Activated CD8-positive, alpha-beta memory T cell treated with anti-CD3 and anti-CD28 coated beads for 48 hours (primary cell): ENCODE measurements at regions not wholly inside any gene's neighbourhood (a gene's known extent, or its start where the extent isn't known, plus 50 kb on each side); places are given as distances from the start of the nearest gene placed in this dataset.
"Not testable (repeated sequence)": the region's sequence is repeated elsewhere in the genome, so short reads cannot be mapped to it uniquely, and the experiment has no call there.

Experiments
- DNase-seq, 3 experiments: peaks; one replicate each; pipeline ENCODE4 v3.0.0-alpha.2; 2020; ENCODE audit warnings: low read depth in 2 of 3, low spot score in 2 of 3

DNA sequence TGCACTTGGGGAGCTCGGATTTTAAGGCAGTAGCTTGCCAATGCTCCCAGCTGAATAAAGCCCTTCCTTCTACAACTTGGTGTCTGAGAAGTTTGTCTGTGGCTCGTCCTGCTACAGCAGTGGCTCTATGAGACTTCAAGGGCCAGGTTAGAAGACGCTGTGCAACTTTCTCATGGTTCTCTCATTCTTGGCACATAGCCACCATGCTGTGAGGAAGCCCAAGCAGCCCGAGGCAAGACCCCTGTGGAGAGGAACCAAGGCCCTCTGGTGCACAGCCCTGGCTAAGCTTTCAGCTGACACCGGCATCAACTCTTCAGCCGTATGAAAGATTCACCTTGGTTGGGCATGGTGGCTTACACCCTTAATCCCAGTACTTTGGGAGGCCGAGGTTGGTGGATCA, 116.9 kb upstream of the EEF2KMT start:
- DNase-seq = no peak

DNA sequence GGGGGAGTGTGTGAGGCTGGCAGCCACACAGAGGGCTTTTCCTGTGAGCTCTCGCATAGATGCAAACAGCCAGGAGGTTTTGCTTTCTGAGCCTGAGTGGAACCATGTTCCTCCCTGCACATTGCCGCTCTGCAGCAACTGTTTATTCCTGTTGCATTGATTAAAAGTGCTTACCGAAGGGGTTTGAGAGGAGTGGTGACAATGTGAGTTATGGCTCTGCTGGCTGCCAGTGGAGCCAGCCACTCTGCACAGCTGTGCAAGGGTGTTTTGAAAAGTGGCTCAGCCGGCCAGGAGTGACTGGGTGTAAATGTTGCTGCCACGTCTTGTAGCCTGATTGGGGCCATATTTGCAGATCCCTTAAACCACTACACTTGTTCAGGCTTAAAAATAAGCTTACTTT, 114.9 kb upstream of the EEF2KMT start:
- DNase-seq = not testable (repeated sequence)

DNA sequence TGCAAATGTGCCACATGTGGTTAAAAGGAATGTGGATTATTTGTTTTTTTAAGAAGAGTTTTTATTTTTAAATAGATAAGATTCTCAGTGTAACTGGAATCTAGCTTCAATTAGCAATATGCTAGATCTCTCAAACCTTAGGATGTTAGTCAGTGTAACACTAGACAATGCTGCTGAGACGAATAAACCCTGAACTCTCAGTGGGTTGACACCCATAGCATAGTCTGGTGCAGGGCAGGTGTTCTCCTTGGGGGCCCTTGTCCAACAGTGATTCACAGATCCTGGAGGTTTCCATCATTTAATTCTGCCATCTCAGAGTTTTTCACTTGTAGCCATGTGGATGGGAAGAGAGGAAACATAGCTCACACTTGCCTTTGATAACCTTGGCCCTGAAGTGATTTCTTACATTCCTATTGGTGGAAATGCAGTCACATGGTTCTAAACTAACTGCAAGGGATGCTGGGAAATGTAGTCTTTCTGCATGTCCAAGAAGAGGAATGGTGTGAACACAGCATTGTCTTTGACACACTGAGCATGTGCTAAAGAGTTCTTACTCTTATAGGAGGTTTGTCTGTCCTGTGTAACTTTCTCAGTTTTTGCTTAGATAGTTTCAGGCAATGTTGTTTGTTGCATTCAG, 110.4 kb upstream of the EEF2KMT start:
- not testable (repeated sequence) for DNase-seq

DNA sequence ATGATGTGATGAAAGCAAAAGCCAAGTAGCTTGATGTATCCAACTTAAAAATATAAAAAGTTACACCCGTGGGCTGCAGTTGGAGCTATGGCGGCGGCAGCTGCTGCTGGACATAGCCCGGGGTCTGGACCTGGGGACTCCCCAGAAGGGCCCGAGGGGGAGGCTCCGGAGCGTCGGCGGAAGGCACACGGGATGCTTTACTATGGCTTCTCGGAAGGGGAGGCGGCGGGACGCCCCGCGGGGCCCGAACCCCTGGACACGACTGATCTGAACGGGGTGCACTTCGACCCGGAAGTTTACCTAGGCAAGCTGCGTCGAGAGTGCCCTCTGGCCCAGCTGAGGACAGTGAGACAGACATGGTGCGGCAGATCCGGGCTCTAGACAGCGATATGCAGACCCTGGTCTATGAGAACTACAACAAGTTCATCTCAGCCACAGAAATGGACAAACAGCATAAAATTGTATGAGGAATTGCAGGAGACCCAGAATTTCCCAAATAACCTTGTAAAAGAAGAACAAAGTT, 109.5 kb upstream of the EEF2KMT start:
- DNase-seq = no peak

DNA sequence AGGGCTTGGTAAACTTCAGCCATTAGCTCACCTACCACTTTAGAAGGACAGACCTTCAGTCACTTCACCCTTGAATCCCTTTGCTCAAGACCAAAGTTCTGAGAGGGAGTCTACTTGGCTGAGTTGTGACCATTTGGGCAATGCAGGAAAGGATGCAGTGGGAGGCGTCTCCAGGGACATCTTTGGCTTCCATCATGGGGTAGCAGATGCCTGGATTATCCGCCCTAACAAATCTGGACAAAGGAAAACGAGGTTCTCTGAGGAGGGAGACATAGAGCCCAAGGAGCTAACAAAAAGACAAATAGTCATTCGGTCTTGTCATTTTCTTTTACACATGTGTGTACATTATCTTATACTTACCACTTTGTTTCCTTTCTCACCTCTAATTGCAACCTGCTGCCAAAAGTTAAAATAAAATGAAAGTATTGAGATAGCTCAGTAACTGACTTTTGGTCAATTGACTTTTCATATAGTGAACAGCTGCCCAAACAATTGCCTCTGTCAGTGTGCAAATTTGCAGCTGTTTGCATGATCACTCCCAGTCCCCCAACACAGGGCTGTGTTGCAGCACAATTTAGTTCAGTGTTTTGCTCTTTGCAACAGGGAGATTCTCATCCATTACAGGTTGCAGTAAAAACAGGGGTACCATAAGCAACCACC, 108.9 kb upstream of the EEF2KMT start:
- DNase-seq = no peak

DNA sequence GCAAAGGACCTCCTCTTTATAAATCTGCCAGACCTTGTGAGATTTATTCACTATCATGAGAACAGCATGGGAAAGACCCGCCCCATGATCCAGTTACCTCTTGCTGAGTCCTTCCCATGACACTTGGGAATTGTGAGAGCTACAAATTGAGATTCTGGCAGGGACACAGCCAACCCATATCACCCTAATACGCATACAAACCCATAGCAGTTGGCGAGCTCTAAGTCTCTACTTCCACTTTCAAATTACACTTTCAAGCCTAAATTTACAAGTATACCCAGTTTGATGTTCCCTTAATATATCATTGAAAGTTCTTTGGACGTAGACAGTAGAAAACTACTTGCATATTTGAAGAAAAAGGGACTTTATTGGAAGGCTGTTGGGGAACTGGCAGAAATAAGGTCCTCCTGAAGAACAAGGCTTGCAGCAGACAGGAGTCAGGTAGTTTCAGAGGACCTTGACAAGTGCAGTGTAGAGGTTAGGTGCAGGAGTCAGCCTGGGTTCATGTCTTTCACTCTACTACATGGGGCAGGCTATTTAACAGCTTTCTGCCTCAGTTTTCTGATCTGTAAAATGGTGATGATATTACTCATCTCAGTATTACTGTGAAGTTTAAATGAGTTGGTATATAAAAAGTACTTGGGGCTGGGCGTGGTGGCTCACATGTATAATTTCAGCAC, 107.9 kb upstream of the EEF2KMT start:
- DNase-seq = no peak

DNA sequence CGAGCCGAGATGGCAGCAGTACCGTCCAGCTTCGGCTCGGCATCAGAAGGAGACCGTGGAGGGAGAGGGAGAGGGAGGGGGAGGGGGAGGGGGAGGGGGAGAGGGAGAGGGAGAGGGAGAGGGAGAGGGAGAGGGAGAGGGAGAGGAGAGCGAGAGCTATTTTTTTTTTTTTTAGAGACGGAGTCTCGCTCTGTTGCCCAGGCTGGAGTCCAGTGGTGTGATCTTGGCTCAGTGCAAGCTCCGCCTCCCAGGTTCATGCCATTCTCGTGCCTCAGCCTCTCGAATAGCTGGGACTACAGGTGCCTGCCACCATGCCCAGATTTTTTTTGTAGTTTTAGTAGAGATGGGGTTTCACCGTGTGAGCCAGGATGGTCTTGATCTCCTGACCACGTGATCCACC, 106.1 kb upstream of the EEF2KMT start:
- not testable (repeated sequence) for DNase-seq

DNA sequence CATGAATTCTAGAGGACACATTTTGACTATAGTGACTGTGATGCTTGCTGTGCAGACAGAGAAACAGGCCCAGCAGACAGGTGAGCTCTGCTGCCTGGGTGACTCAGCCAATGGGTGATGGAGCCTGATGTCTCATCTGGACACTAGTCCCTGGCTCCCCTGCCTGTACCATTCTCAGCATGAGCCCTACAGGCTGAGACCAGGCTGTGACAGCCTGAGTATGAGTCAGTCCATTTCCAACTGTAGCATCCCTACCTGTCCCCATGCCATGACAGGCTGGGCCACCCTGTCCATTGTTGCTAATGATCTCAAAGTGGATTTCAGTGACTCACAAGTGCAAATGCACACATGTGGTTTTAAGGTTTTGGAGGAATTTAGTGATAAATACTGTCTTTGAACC, 102.5 kb upstream of the EEF2KMT start:
- DNase-seq = no peak

DNA sequence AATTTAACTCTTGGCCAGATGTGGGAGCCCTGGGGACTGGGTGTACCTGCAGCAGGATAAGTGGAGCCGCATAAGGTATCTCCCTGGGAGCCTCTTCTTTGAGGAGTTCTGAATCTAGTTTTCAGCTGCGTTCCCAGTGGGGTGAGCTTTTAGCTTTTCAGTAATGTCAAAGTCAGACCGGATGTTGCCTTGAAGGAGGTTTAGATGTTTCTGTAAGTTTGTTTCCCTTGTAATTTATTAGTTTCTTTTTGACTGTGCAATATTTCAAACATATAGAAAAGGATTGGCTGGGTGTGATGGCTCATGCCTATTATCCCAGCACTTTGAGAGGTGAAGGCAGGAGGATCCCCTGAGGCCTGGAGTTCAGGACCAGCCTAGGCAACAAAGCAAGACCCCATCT, 98.6 kb upstream of the EEF2KMT start:
- DNase-seq = no peak

DNA sequence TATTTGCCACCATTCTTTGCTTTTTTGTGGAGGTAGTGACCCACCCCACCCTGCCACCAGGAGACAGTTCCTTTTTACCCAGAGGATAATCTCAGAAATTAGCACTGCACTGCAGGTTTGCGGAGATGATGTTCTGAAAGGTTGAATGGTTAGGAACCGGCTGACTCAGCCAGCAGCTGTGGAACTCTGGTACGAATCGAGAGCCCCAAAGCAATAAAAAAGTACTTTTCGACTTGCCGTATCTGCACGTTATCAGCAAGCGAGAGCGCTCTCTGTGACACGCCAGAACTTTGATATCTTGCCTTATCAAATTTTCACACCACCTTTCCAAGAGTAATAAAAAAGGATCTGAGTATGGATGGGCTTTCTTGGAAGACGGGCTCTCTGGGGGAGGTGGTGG, 96.3 kb upstream of the EEF2KMT start:
- no peak for DNase-seq

DNA sequence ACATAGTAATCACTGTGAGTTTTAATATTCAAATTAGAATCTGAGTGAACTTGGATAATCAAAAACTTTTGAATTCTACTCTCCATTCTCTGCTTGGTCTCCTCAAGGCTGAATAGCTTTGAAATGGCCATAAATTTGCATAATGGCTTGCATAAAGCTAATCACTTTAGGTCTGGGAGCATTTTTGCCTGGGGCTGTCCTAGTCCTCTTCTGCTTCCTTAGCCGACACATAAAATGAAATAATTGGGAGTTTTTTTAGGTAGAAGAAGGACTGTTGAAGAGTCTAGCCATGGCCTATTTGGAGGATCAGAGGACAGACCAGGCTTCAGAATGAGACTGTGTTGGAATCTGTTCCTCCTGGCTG, 91.4 kb upstream of the EEF2KMT start:
- no peak for DNase-seq

DNA sequence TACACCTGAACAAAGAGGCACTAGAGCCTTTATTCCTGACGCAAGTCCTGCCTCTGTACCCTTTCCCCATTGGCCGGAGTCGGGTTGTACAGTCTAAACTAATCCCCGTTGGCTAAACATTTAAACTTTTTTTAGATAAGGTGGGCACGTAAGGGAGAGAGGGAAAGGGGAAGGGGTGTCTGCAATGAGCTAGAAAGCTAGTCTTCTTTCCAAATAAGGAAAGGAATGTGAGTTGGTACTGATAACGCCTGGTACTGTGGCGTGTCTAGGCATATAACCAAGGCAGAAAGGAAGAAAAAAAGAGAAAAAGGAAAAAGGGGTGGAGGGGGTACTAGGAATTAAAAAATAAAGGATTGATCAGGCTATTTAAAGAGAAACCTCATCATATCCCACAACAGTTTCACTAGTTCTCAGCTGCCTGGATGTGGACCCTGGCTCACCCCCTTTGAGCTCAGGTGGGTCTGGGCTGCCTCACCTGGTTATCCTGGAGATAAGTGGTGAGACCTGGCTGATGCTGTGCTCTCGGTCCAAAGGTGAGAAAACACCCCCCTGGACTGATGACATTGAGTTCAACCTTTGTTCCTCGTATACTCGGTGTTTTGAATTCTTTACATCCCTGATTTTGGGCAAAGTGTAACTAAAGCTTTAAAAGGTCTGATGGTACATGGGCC, 90.9 kb upstream of the EEF2KMT start:
- DNase-seq = no peak

DNA sequence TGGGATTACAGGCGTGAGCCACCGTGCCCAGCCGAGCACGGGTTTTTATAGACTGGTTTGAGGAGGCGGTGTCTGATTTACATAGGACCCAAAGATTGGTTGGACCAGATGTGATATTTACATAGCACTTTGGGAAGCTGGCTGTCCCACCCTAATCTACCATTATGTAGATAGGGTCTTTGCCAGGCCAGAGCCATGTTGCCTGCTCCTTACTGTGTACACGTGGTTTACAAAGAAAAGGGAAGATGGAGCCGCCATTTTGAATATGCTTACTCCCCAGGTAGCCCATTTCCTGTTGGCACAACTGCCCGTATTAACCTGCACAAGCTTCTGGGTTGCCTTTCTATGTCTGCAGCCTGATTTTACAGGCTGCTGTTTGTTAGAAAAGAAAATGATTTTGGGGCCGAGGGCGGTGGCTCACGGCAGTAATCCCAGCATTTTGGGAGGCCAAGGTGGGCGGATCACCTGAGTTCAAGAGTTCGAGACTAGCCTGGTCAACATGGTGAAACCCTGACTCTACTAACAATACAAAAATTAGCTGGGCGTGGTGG, 89.9 kb upstream of the EEF2KMT start:
- no peak for DNase-seq

DNA sequence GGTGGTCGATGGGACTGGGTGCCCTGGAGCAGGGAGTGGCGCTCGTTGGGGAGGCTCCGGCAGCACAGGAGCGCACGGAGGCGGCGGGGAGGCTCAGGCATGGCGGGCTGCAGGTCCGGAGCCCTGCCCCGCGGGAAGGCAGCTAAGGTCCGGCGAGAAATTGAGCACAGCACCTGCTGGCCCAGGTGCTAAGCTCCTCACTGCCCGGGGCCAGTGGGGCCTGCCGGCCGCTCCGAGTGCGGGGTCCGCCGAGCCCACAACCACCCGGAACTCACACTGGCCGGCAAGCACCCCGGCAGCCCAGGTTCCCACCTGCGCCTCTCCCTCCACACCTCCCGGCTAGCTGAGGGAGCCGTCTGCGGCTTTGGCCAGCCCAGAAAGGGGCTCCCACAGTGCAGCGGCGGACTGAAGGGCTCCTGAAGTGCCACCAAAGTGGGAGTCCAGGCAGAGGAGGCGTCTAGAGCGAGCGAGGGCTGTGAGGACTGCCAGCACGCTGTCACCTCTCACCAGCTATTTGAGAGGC, 88.8 kb upstream of the EEF2KMT start:
- no peak for DNase-seq

DNA sequence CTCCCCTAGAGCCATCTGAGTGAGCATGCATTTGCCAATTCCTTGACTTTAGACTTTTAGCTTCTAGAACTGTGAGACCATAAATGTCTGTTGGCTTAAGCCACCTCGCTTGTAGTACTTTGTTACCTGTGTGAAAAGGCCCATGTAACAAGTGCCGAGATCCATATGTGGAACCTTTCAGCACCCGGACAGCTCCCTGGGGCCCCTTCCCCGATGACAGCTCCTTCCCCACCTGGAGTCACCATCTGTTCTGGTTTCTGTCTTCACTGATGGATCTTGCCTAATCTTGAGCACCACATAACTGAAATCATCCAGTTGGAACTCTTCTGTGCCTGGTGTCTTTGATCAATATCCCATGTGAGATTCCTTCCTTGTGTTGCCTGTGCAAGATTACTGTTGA, 78.9 kb upstream of the EEF2KMT start:
- DNase-seq = no peak

DNA sequence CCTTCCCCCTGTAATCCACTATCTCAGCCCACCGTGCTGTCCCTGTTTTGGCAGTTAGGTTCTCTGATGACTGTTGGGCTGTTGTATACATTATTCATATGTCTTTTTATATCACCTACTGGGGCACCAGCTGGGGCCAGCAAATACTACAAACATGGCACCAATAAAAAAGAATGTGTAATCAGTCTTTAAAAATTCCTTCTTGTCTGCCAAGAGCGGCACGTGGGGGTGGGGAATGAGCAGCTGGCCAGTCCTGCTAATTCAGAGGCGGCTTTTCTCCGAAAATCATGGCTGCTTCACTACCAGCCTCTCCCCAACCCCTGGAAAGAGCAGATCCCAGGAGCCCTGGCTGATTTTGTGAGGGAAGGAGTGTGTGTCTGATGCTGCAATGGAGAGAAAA, 77.7 kb upstream of the EEF2KMT start:
- no peak for DNase-seq

DNA sequence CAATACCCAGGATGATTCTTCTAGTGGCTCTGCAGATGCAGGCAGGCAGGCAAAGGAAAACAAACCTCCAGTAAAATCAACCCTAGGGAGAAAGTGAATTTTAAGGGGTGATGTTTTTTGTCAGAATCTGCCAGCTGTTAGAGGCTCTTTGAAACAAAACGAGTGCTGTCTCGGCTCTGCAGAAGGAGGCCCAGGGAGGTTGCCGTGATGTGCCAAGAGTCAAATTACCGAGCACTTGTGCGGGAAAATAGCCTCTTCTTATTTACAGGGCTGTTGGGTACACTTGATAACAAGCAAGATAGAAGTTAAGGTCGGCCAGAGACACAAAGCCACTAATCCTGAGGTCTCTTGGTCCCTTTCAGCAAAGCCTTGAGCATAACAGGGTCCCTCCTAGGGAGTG, 68.9 kb upstream of the EEF2KMT start:
- DNase-seq = no peak

DNA sequence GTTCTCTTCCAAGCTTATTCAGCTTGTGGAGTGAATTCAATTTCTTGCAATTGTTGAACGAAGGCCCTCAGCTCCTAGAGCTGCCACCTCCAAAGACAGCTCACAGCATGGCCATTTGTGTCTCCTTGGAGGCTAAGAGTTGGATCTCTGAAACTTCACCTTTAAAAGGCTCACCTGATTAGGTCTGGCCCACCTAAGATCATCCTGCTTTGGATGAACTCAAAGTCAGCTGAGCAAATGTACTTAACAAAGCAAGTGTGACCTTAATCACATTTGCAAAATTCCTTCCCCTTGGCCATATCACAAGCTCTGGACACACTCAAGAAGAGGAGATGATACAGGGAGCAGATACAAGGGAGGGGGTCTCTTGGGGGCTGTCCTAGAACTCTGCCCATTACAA, 67.8 kb upstream of the EEF2KMT start:
- DNase-seq = not testable (repeated sequence)

DNA sequence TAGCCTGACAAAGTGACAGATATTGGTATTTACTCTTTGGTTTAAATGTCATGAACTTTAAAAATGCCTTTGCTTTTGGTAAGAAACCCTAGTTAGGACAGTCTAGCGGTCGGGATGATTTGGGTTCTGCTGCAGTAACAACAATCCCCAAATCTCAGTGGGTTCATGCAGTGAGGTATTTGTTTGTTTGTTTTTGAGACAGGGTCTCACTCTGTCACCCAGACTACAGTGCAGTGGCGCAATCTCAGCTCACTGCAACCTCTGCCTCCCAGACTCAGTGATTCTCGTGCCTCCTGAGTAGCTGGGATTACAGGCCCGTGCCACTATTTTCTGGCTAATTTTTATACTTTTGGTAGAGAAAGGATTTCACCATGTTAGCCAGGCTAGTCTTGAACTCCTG, 65.2 kb upstream of the EEF2KMT start:
- DNase-seq = not testable (repeated sequence)

DNA sequence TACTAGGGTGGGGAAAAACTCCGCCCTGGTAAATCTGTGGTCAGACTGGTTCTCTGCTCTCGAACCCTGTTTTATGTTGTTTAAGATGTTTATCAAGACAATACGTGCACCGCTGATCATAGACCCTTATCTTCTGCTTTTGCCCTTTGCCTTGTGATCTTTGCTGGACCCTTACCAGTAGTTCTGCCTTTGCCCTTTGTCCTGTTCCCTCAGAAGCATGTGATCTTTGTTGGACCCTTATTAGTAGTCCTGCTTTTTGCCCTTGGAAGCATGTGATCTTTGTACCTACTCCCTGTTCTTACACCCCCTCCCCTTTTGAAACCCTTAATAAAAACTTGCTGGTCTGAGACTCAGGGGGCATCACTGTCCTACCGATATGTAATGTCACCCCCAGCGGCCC, 64.3 kb upstream of the EEF2KMT start:
- DNase-seq = not testable (repeated sequence)

DNA sequence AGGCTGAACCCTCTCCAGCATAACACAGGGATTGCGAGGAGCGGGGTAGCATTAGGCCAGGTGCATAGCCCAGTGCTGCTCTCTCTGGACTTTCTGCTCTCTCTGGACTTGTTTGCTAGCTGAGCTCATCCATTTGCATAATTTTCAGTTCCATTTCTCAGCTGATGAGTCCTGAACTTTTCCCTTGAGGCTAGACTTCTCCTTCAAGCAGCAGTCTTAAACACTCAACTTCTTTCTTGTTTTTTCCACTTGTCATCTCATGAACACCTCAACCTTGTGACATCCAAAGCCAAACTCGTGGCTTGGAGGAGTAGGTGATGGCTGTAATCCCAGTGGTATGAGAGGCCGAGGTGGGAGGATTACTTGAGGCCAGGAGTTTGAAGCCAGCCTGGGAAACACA, 62.4 kb upstream of the EEF2KMT start:
- not testable (repeated sequence) for DNase-seq
